ENCODE measurements at regions not wholly inside any gene's neighbourhood (a gene's known extent, or its start where the extent isn't known, plus 50 kb on each side); places are given as distances from the start of the nearest gene placed in this dataset.

- no peak overlapping the region for H3K4me3 ChIP-seq (ENCODE audit: low read length)
- no peaks in the 10 kb centered on the region for H3K27me3 ChIP-seq (ENCODE audit: insufficient read depth, low read length)
- H3K9ac ChIP-seq (ENCODE audit: low read depth, low read length) = no peak overlapping the region
- H3K9me3 ChIP-seq (ENCODE audit: insufficient read depth, low read depth, low read length) = no peaks in the 10 kb centered on the region
- H3K27ac ChIP-seq (ENCODE audit: low read depth, low read length) = no peak overlapping the region
- H3K36me3 ChIP-seq (ENCODE audit: insufficient read depth, low read length) = no peaks in the 10 kb centered on the region
- no peaks in the 10 kb centered on the region for H3K4me1 ChIP-seq (ENCODE audit: insufficient read depth, low read length)
Observed at GRCh38 chr7:111676167-111676566, 113.9 kb upstream of the IMMP2L start.

- Histone ChIP-seq H3K9me3 (ENCODE audit: insufficient read depth, low read depth, low read length) (no peaks in the 10 kb centered on the region), H3K27me3 (ENCODE audit: insufficient read depth, low read length) (no peaks in the 10 kb centered on the region), H3K4me3 (ENCODE audit: low read length) (no peak overlapping the region), H3K4me1 (ENCODE audit: insufficient read depth, low read length) (no peaks in the 10 kb centered on the region), H3K27ac (ENCODE audit: low read depth, low read length) (no peak overlapping the region), H3K36me3 (ENCODE audit: insufficient read depth, low read length) (no peaks in the 10 kb centered on the region), H3K9ac (ENCODE audit: low read depth, low read length) (no peak overlapping the region)
- 94% methylated on average over 6 of the region's 6 CpGs for WGBS
Observed at GRCh38 chr7:111672901-111673300, 110.6 kb upstream of the IMMP2L start.

GRCh38 chr7:111671927-111672326 lies 109.6 kb upstream of the IMMP2L start:
- no peak overlapping the region for H3K27ac ChIP-seq (ENCODE audit: low read depth, low read length)
- no peak overlapping the region for H3K9ac ChIP-seq (ENCODE audit: low read depth, low read length)
- H3K9me3 ChIP-seq (ENCODE audit: insufficient read depth, low read depth, low read length) = no peaks in the 10 kb centered on the region
- H3K4me3 ChIP-seq (ENCODE audit: low read length) = no peak overlapping the region
- no peaks in the 10 kb centered on the region for H3K4me1 ChIP-seq (ENCODE audit: insufficient read depth, low read length)
- 96% methylated on average over 2 of the region's 2 CpGs for WGBS
- H3K27me3 ChIP-seq (ENCODE audit: insufficient read depth, low read length) = no peaks in the 10 kb centered on the region
- no peaks in the 10 kb centered on the region for H3K36me3 ChIP-seq (ENCODE audit: insufficient read depth, low read length)

GRCh38 chr7:111668711-111669110 lies 106.4 kb upstream of the IMMP2L start:
- no peaks in the 10 kb centered on the region for H3K9me3 ChIP-seq (ENCODE audit: insufficient read depth, low read depth, low read length)
- no peak overlapping the region for H3K27ac ChIP-seq (ENCODE audit: low read depth, low read length)
- H3K27me3 ChIP-seq (ENCODE audit: insufficient read depth, low read length) = no peaks in the 10 kb centered on the region
- H3K4me1 ChIP-seq (ENCODE audit: insufficient read depth, low read length) = no peaks in the 10 kb centered on the region
- no peak overlapping the region for H3K9ac ChIP-seq (ENCODE audit: low read depth, low read length)
- no peak overlapping the region for H3K4me3 ChIP-seq (ENCODE audit: low read length)
- H3K36me3 ChIP-seq (ENCODE audit: insufficient read depth, low read length) = no peaks in the 10 kb centered on the region
- WGBS = 96% methylated on average over 9 of the region's 9 CpGs

- Histone ChIP-seq H3K27ac (ENCODE audit: low read depth, low read length) (no peak overlapping the region), H3K4me3 (ENCODE audit: low read length) (no peak overlapping the region), H3K27me3 (ENCODE audit: insufficient read depth, low read length) (no peaks in the 10 kb centered on the region), H3K36me3 (ENCODE audit: insufficient read depth, low read length) (no peaks in the 10 kb centered on the region), H3K4me1 (ENCODE audit: insufficient read depth, low read length) (peaks cover 2% of the 10 kb centered on the region; the same call in 1 of the 2 replicates), H3K9ac (ENCODE audit: low read depth, low read length) (no peak overlapping the region), H3K9me3 (ENCODE audit: insufficient read depth, low read depth, low read length) (no peaks in the 10 kb centered on the region)
- 50% methylated on average over 1 of the region's 1 CpG for WGBS
Observed at GRCh38 chr7:111667488-111667887, 105.2 kb upstream of the IMMP2L start.

GRCh38 chr7:111666260-111666659 lies 104.0 kb upstream of the IMMP2L start:
- no peaks in the 10 kb centered on the region for H3K36me3 ChIP-seq (ENCODE audit: insufficient read depth, low read length)
- 96% methylated on average over 2 of the region's 2 CpGs for WGBS
- H3K9me3 ChIP-seq (ENCODE audit: insufficient read depth, low read depth, low read length) = no peaks in the 10 kb centered on the region
- H3K4me3 ChIP-seq (ENCODE audit: low read length) = no peak overlapping the region
- H3K27me3 ChIP-seq (ENCODE audit: insufficient read depth, low read length) = no peaks in the 10 kb centered on the region
- no peak overlapping the region for H3K9ac ChIP-seq (ENCODE audit: low read depth, low read length)
- H3K27ac ChIP-seq (ENCODE audit: low read depth, low read length) = no peak overlapping the region
- peaks cover 5% of the 10 kb centered on the region; the same call in 1 of the 2 replicates for H3K4me1 ChIP-seq (ENCODE audit: insufficient read depth, low read length)

GRCh38 chr7:111663771-111664170 lies 101.5 kb upstream of the IMMP2L start:
- Histone ChIP-seq H3K9ac (ENCODE audit: low read depth, low read length) (no peak overlapping the region), H3K4me3 (ENCODE audit: low read length) (no peak overlapping the region), H3K27me3 (ENCODE audit: insufficient read depth, low read length) (no peaks in the 10 kb centered on the region), H3K4me1 (ENCODE audit: insufficient read depth, low read length) (peaks cover 5% of the 10 kb centered on the region; the same call in 1 of the 2 replicates), H3K36me3 (ENCODE audit: insufficient read depth, low read length) (no peaks in the 10 kb centered on the region), H3K9me3 (ENCODE audit: insufficient read depth, low read depth, low read length) (no peaks in the 10 kb centered on the region), H3K27ac (ENCODE audit: low read depth, low read length) (no peak overlapping the region)

- no peak overlapping the region for H3K4me3 ChIP-seq (ENCODE audit: low read length)
- H3K27me3 ChIP-seq (ENCODE audit: insufficient read depth, low read length) = no peaks in the 10 kb centered on the region
- 77% methylated on average over 2 of the region's 2 CpGs for WGBS
- no peak overlapping the region for H3K9ac ChIP-seq (ENCODE audit: low read depth, low read length)
- no peaks in the 10 kb centered on the region for H3K36me3 ChIP-seq (ENCODE audit: insufficient read depth, low read length)
- no peaks in the 10 kb centered on the region for H3K9me3 ChIP-seq (ENCODE audit: insufficient read depth, low read depth, low read length)
- no peak overlapping the region for H3K27ac ChIP-seq (ENCODE audit: low read depth, low read length)
- peaks cover 5% of the 10 kb centered on the region; the same call in 1 of the 2 replicates for H3K4me1 ChIP-seq (ENCODE audit: insufficient read depth, low read length)
Observed at GRCh38 chr7:111662386-111662785, 100.1 kb upstream of the IMMP2L start.

- H3K27me3 ChIP-seq (ENCODE audit: insufficient read depth, low read length) = no peaks in the 10 kb centered on the region
- 84% methylated on average over 1 of the region's 1 CpG for WGBS
- peaks cover 5% of the 10 kb centered on the region; the same call in 1 of the 2 replicates for H3K4me1 ChIP-seq (ENCODE audit: insufficient read depth, low read length)
- H3K27ac ChIP-seq (ENCODE audit: low read depth, low read length) = no peak overlapping the region
- H3K9ac ChIP-seq (ENCODE audit: low read depth, low read length) = no peak overlapping the region
- H3K9me3 ChIP-seq (ENCODE audit: insufficient read depth, low read depth, low read length) = no peaks in the 10 kb centered on the region
- no peak overlapping the region for H3K4me3 ChIP-seq (ENCODE audit: low read length)
- no peaks in the 10 kb centered on the region for H3K36me3 ChIP-seq (ENCODE audit: insufficient read depth, low read length)
Observed at GRCh38 chr7:111660478-111660877, 98.2 kb upstream of the IMMP2L start.

- H3K4me3 ChIP-seq (ENCODE audit: low read length) = no peak overlapping the region
- peaks cover 5% of the 10 kb centered on the region; the same call in 1 of the 2 replicates for H3K4me1 ChIP-seq (ENCODE audit: insufficient read depth, low read length)
- no peak overlapping the region for H3K9ac ChIP-seq (ENCODE audit: low read depth, low read length)
- no peaks in the 10 kb centered on the region for H3K36me3 ChIP-seq (ENCODE audit: insufficient read depth, low read length)
- WGBS = 86% methylated on average over 1 of the region's 1 CpG
- H3K27me3 ChIP-seq (ENCODE audit: insufficient read depth, low read length) = no peaks in the 10 kb centered on the region
- H3K9me3 ChIP-seq (ENCODE audit: insufficient read depth, low read depth, low read length) = no peaks in the 10 kb centered on the region
- H3K27ac ChIP-seq (ENCODE audit: low read depth, low read length) = no peak overlapping the region
Observed at GRCh38 chr7:111658546-111658945, 96.3 kb upstream of the IMMP2L start.

GRCh38 chr7:111657018-111657417 lies 94.7 kb upstream of the IMMP2L start:
- Histone ChIP-seq H3K36me3 (ENCODE audit: insufficient read depth, low read length) (no peaks in the 10 kb centered on the region), H3K4me3 (ENCODE audit: low read length) (no peak overlapping the region), H3K27me3 (ENCODE audit: insufficient read depth, low read length) (no peaks in the 10 kb centered on the region), H3K27ac (ENCODE audit: low read depth, low read length) (no peak overlapping the region), H3K9ac (ENCODE audit: low read depth, low read length) (no peak overlapping the region), H3K4me1 (ENCODE audit: insufficient read depth, low read length) (no peaks in the 10 kb centered on the region), H3K9me3 (ENCODE audit: insufficient read depth, low read depth, low read length) (peaks cover 2% of the 10 kb centered on the region; the same call in 1 of the 2 replicates)
- WGBS = 83% methylated on average over 3 of the region's 3 CpGs

GRCh38 chr7:111654343-111654742 lies 92.1 kb upstream of the IMMP2L start:
- Histone ChIP-seq H3K9me3 (ENCODE audit: insufficient read depth, low read depth, low read length) (peaks cover 2% of the 10 kb centered on the region; the same call in 1 of the 2 replicates), H3K4me3 (ENCODE audit: low read length) (no peak overlapping the region), H3K4me1 (ENCODE audit: insufficient read depth, low read length) (no peaks in the 10 kb centered on the region), H3K9ac (ENCODE audit: low read depth, low read length) (no peak overlapping the region), H3K27me3 (ENCODE audit: insufficient read depth, low read length) (no peaks in the 10 kb centered on the region), H3K36me3 (ENCODE audit: insufficient read depth, low read length) (no peaks in the 10 kb centered on the region), H3K27ac (ENCODE audit: low read depth, low read length) (no peak overlapping the region)
- 86% methylated on average over 6 of the region's 6 CpGs for WGBS

Data from HUES64 (cell line).